Lower leg skin (tissue), 4 donors: ENCODE measurements at regions not wholly inside any gene's neighbourhood (a gene's known extent, or its start where the extent isn't known, plus 50 kb on each side); places are given as distances from the start of the nearest gene placed in this dataset.

ENCODE experiments used
- DNase-seq, 2 donors: peaks; one replicate each; pipeline ENCODE4 v3.0.0-alpha.2; 2019; ENCODE audit warnings: low spot score in 2 of 2
- H3K4me3 ChIP-seq: fragments of 200-600 bp; sonication (generic); 2 replicates; pipeline ENCODE4 v1.5.1; 2017; ENCODE audit warnings: mild to moderate bottlenecking, low read depth; ENCODE audit not compliant: poor library complexity, severe bottlenecking
- POLR2A ChIP-seq, 2 donors: fragments of 450-650 bp; IDR thresholded peaks; one replicate each; pipeline ENCODE4 v1.6.1; 2016 to 2017; ENCODE audit warnings: antibody characterized with exemption in 2 of 2, mild to moderate bottlenecking in 1 of 2, moderate library complexity in 1 of 2
- WGBS, 2 donors: methylation state at CpG; one replicate each; pipeline ENCODE4 v1.1.5; 2018; 5-methylcytosine and 5-hydroxymethylcytosine counted together
- intact Hi-C: fragments of 100-400 bp; cut with DNase I; formaldehyde crosslinking; loops from one replicate; pipeline ENCODE4 v1.15.0; 2023; ENCODE audit warnings: low total_unique reads
- TF ChIP-seq, protein P1 (sequence below), 3 donors: fragments of 450-650 bp; IDR thresholded peaks; one replicate each; pipeline ENCODE4 v1.5.1; 2016; ENCODE audit warnings: antibody characterized with exemption in 3 of 3, mild to moderate bottlenecking in 3 of 3, moderate library complexity in 2 of 3

DNA sequence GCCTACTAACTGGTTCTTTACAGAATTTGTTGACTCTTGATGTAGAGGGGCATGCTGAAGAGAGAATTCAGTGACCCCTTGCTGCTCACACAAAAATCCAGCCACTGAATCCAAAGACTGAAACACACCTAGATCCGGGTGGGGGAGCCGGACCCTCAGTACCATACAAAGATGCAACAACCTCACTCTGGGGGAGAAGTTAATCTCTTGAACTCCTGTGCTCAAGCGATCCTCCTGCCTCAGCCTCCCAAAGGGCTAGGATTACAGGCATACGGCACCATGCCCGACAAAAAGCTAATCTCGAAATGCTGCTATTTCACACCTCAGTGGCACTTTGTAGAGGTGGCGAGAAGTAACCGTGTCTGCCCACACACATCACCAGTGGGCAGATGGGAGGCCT is 88.8 kb upstream of the HELT start:
- intact Hi-C loops = no loop called here
- no peak overlapping the region for H3K4me3 ChIP-seq
- TF ChIP-seq, protein P1, sequence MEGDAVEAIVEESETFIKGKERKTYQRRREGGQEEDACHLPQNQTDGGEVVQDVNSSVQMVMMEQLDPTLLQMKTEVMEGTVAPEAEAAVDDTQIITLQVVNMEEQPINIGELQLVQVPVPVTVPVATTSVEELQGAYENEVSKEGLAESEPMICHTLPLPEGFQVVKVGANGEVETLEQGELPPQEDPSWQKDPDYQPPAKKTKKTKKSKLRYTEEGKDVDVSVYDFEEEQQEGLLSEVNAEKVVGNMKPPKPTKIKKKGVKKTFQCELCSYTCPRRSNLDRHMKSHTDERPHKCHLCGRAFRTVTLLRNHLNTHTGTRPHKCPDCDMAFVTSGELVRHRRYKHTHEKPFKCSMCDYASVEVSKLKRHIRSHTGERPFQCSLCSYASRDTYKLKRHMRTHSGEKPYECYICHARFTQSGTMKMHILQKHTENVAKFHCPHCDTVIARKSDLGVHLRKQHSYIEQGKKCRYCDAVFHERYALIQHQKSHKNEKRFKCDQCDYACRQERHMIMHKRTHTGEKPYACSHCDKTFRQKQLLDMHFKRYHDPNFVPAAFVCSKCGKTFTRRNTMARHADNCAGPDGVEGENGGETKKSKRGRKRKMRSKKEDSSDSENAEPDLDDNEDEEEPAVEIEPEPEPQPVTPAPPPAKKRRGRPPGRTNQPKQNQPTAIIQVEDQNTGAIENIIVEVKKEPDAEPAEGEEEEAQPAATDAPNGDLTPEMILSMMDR (IDR thresholded peaks at IDR 0.05) = no peak
- no peak for TF ChIP-seq POLR2A (IDR thresholded peaks at IDR 0.05)
- peak in 1 of 2 donors; percentile 71 for DNase-seq
- whole genome bisulfite sequencing, 2 donors = 95 to 96% methylated on average over 8 of the region's 8 CpGs

DNA sequence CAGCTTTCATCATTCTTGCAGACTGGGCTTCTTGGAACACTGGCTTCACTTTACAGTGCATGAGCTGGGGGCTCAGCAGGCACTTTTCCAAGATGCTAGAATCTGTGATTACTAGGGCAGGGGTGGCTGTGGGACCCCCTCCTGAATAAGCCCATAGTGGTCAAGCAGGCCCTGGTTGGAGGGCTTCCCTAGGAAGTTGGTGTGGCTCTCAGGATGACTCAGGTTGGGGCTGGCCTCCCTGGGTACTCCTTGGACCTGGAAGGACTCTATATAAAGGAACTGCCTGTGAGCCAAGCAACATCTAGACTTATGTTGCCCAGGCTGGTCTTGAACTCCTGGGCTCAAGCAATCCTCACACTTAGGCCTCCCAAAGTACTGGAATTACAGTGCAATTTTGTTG is 88.3 kb upstream of the HELT start:
- DNase-seq = peak in 1 of 2 donors; percentile 59
- no peak overlapping the region for H3K4me3 ChIP-seq
- no peak for TF ChIP-seq POLR2A (IDR thresholded peaks at IDR 0.05)
- TF ChIP-seq, protein P1 (IDR thresholded peaks at IDR 0.05) = no peak
- intact Hi-C loops = no loop called here

DNA sequence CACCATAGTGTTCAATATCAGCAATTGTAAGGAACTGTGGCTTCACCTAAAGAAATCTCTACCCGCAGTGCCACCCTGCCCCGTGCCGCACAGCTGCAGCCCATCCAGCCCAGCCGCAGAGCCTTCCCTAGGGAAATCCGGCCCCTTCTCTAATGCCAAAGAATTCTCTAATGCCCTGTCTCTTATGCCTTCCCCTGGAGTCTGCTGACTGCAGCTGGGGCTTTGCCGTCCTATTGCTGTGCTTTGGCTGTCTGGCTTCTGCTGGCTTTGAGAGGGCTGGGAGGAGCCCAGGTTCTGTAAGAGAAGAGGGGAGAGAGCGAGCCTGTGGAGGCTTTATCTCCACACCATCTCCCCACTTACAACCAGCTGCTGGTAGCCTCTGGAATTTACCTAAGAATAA is 85.9 kb upstream of the HELT start:
- no peak for TF ChIP-seq POLR2A (IDR thresholded peaks at IDR 0.05)
- TF ChIP-seq, protein P1 (IDR thresholded peaks at IDR 0.05) = no peak
- no peak overlapping the region for H3K4me3 ChIP-seq
- peak in 1 of 2 donors; percentile 46 for DNase-seq
- intact Hi-C loops = no loop called here
- WGBS, 2 donors = 46 to 61% methylated on average over 7 of the region's 7 CpGs

DNA sequence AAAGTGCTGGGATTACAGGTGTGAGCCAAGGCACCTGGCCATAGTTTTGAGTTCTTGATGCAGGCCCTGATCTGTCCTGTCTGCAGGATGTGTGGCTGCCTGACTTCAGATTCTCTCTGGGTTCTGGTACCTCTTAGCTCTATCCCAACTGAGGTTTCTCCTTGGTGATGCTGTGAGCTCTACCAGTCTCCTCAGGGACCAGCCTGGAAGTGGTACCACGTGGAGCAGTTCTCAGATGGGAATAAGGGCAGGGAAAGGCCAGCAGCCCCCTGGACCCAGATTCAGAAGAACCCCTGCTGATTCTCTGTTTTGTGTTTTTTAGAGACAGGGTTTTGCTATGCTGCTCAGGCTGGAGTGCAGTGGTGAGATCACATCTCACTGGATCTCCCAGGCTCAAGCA is 85.0 kb upstream of the HELT start:
- WGBS, 2 donors = 24 to 43% methylated on average over 1 of the region's 1 CpG
- no peak for TF ChIP-seq POLR2A (IDR thresholded peaks at IDR 0.05)
- TF ChIP-seq, protein P1 (IDR thresholded peaks at IDR 0.05) = no peak
- H3K4me3 ChIP-seq = no peak overlapping the region
- peak in 1 of 2 donors; percentile 25 for DNase-seq
- intact Hi-C loops = no loop called here

DNA sequence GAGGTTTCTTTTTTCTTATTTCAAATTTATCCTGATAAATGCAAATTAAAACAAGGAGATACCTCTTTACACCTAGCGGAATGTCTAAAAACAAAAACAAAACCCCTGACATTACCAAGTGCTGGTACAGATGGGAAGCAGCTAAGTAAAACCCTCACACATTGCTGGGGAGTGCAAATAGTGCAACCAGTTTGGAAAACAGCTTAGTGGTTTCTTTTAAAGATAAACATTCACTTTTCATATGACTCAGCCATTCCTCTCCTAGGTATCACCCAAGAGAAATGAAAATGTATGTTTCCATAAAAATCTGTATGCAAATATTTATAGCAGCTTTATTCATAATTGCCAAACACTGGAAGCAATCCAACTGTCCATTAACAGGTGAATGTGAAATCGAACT is 84.1 kb upstream of the HELT start:
- intact Hi-C loops = no loop called here
- DNase-seq = no peak
- 83 to 91% methylated on average over 2 of the region's 2 CpGs for WGBS, 2 donors
- H3K4me3 ChIP-seq = no peak overlapping the region
- TF ChIP-seq POLR2A (IDR thresholded peaks at IDR 0.05) = no peak
- TF ChIP-seq, protein P1 (IDR thresholded peaks at IDR 0.05) = no peak

DNA sequence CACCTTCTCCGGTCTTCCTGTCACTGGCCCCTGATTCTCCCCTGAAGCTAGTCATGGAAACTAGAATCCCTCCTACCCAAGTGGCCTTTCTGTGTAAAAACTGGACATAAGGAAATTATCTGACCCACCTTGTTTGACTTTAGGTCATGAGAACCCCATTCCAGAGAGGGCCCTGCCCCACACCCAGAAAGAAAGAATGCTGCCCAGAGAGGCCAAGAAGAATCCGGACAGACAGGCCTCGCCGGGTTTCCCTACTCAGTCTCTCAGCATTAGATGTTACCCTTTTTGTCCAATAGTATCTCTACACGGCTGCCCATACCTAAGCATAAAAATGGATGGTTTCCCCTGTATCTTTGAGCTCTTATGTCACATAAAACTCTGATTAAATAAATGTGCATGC is 83.3 kb upstream of the HELT start:
- TF ChIP-seq, protein P1 (IDR thresholded peaks at IDR 0.05) = no peak
- TF ChIP-seq POLR2A (IDR thresholded peaks at IDR 0.05) = no peak
- no peak overlapping the region for H3K4me3 ChIP-seq
- WGBS, 2 donors = 91 to 92% methylated on average over 5 of the region's 5 CpGs
- intact Hi-C loops = no loop called here
- no peak for DNase-seq
